ENCODE measurements at regions not wholly inside any gene's neighbourhood (a gene's known extent, or its start where the extent isn't known, plus 50 kb on each side); places are given as distances from the start of the nearest gene placed in this dataset.

DNA sequence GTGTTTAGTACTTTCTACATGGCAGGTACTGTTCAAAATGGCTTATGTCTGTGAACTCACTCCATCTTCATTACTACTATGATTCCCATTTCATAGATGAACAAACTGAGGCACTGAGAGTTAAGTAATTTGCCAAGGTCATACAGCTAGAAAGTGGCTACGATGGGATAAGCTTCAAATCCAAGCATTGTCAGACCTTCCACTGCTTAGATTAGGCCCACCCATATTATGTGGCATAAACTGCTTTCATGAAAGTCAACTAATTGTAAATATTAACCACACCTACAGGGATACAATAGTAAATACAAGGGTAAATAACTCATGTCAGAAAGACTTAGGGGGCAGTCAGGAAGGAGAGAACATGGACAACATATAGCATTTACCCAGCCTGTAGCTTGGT is 68.8 kb downstream of the SLITRK2 start:
- TF ChIP-seq POLR2AphosphoS5 (IDR thresholded peaks at IDR 0.05; ENCODE audit: low read depth, low read length): no peak
- no peak for TF ChIP-seq ZFP36 (IDR thresholded peaks at IDR 0.05; ENCODE audit: borderline replicate concordance, low read depth, low read length, partially characterized antibody)
- no peak for TF ChIP-seq TCF7L2 (IDR thresholded peaks at IDR 0.05; ENCODE audit: low read depth, low read length)
- no peak for TF ChIP-seq ATF2 (CRISPR knock-in tag; IDR thresholded peaks at IDR 0.05)
- no peak for TF ChIP-seq HMG20A (CRISPR knock-in tag; IDR thresholded peaks at IDR 0.05; ENCODE audit: borderline replicate concordance)
- TF ChIP-seq SP1 (IDR thresholded peaks at IDR 0.05): no peak
- no peak for TF ChIP-seq SP1 (CRISPR knock-in tag; IDR thresholded peaks at IDR 0.05)
- no peak for TF ChIP-seq EZH2 (conservative IDR thresholded peaks at IDR 0.05; ENCODE audit: low read depth, low read length)
- TF ChIP-seq MXI1 (IDR thresholded peaks at IDR 0.05; ENCODE audit: borderline replicate concordance, low read depth, low read length): no peak
- TF ChIP-seq, protein P1, sequence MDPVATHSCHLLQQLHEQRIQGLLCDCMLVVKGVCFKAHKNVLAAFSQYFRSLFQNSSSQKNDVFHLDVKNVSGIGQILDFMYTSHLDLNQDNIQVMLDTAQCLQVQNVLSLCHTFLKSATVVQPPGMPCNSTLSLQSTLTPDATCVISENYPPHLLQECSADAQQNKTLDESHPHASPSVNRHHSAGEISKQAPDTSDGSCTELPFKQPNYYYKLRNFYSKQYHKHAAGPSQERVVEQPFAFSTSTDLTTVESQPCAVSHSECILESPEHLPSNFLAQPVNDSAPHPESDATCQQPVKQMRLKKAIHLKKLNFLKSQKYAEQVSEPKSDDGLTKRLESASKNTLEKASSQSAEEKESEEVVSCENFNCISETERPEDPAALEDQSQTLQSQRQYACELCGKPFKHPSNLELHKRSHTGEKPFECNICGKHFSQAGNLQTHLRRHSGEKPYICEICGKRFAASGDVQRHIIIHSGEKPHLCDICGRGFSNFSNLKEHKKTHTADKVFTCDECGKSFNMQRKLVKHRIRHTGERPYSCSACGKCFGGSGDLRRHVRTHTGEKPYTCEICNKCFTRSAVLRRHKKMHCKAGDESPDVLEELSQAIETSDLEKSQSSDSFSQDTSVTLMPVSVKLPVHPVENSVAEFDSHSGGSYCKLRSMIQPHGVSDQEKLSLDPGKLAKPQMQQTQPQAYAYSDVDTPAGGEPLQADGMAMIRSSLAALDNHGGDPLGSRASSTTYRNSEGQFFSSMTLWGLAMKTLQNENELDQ (CRISPR knock-in tag; IDR thresholded peaks at IDR 0.05; ENCODE audit: borderline replicate concordance): no peak
